SK-N-SH treated with all-trans-retinoic acid at 6 μM for 48 hours (cell line): ENCODE measurements at regions not wholly inside any gene's neighbourhood (a gene's known extent, or its start where the extent isn't known, plus 50 kb on each side); places are given as distances from the start of the nearest gene placed in this dataset.

ENCODE experiments used
- ARNTL ChIP-seq: fragments of 450-650 bp; formaldehyde crosslinking; IDR thresholded peaks from 2 replicates; pipeline ENCODE4 v1.5.0; 2020; ENCODE audit warnings: low read depth, mild to moderate bottlenecking, moderate library complexity, borderline replicate concordance
- CREB5 ChIP-seq: fragments of 250-450 bp; sonication (Bioruptor Pico); IDR thresholded peaks from 2 replicates; pipeline ENCODE4 v1.5.1; 2020; ENCODE audit warnings: low read depth, mild to moderate bottlenecking, moderate library complexity
- CSDC2 ChIP-seq: fragments of 250-450 bp; sonication (Bioruptor Pico); IDR thresholded peaks from 2 replicates; pipeline ENCODE4 v1.5.0; 2020; ENCODE audit warnings: mild to moderate bottlenecking, moderate library complexity
- CSRNP3 ChIP-seq: fragments of 250-450 bp; sonication (Bioruptor Pico); IDR thresholded peaks from 2 replicates; pipeline ENCODE4 v1.5.1; 2021; ENCODE audit warnings: mild to moderate bottlenecking, moderate library complexity
- ESRRG ChIP-seq: fragments of 250-450 bp; sonication (Bioruptor Pico); IDR thresholded peaks from 2 replicates; pipeline ENCODE4 v1.6.1; 2021; ENCODE audit warnings: mild to moderate bottlenecking
- GLIS3 ChIP-seq: fragments of 250-450 bp; sonication (Bioruptor Pico); IDR thresholded peaks from 2 replicates; pipeline ENCODE4 v1.5.0; 2020; ENCODE audit warnings: mild to moderate bottlenecking, moderate library complexity
- OSR1 ChIP-seq: fragments of 250-450 bp; sonication (Bioruptor Pico); IDR thresholded peaks from 2 replicates; pipeline ENCODE4 v1.8.0; 2022; ENCODE audit warnings: moderate library complexity, mild to moderate bottlenecking, inconsistent platforms
- PATZ1 ChIP-seq: fragments of 250-450 bp; sonication (Bioruptor Pico); IDR thresholded peaks from 2 replicates; pipeline ENCODE4 v1.8.0; 2020; ENCODE audit warnings: mild to moderate bottlenecking, moderate library complexity, borderline replicate concordance
- POU6F1 ChIP-seq: fragments of 250-450 bp; sonication (Bioruptor Pico); IDR thresholded peaks from 2 replicates; pipeline ENCODE4 v1.8.0; 2021; ENCODE audit warnings: low read depth, mild to moderate bottlenecking, moderate library complexity, borderline replicate concordance
- RARB ChIP-seq: fragments of 250-450 bp; sonication (Bioruptor Pico); IDR thresholded peaks from 2 replicates; pipeline ENCODE4 v1.8.0; 2021; ENCODE audit warnings: mild to moderate bottlenecking, moderate library complexity
- TSHZ2 ChIP-seq: fragments of 250-450 bp; sonication (Bioruptor Pico); IDR thresholded peaks from 2 replicates; pipeline ENCODE4 v1.5.0; 2020; ENCODE audit warnings: mild to moderate bottlenecking, moderate library complexity
- ZNF70 ChIP-seq: fragments of 450-650 bp; formaldehyde crosslinking; IDR thresholded peaks from 2 replicates; pipeline ENCODE4 v1.5.0; 2020; ENCODE audit warnings: mild to moderate bottlenecking, moderate library complexity

- TF ChIP-seq CREB5 (CRISPR knock-in tag), result no peak
- no peak for TF ChIP-seq GLIS3 (CRISPR knock-in tag)
- no peak for TF ChIP-seq ZNF70
- no peak for TF ChIP-seq RARB (CRISPR knock-in tag)
- no peak for TF ChIP-seq ESRRG (CRISPR knock-in tag)
- TF ChIP-seq ARNTL, result no peak
- no peak for TF ChIP-seq CSDC2 (CRISPR knock-in tag)
- no peak for TF ChIP-seq POU6F1
- no peak for TF ChIP-seq OSR1 (CRISPR knock-in tag)
- no peak for TF ChIP-seq PATZ1 (CRISPR knock-in tag)
- TF ChIP-seq TSHZ2 (CRISPR knock-in tag), result no peak
- TF ChIP-seq CSRNP3 (CRISPR knock-in tag), result no peak
Observed at GRCh38 chr13:23516702-23517101, 53.5 kb upstream of the TNFRSF19 start.
